ENCODE measurements at regions not wholly inside any gene's neighbourhood (a gene's known extent, or its start where the extent isn't known, plus 50 kb on each side); places are given as distances from the start of the nearest gene placed in this dataset.

GRCh38 chr19:30202060-30202600, 170.1 kb upstream of the ZNF536 start (continued):
- TF ChIP-seq, protein P1, sequence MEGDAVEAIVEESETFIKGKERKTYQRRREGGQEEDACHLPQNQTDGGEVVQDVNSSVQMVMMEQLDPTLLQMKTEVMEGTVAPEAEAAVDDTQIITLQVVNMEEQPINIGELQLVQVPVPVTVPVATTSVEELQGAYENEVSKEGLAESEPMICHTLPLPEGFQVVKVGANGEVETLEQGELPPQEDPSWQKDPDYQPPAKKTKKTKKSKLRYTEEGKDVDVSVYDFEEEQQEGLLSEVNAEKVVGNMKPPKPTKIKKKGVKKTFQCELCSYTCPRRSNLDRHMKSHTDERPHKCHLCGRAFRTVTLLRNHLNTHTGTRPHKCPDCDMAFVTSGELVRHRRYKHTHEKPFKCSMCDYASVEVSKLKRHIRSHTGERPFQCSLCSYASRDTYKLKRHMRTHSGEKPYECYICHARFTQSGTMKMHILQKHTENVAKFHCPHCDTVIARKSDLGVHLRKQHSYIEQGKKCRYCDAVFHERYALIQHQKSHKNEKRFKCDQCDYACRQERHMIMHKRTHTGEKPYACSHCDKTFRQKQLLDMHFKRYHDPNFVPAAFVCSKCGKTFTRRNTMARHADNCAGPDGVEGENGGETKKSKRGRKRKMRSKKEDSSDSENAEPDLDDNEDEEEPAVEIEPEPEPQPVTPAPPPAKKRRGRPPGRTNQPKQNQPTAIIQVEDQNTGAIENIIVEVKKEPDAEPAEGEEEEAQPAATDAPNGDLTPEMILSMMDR (IDR thresholded peaks at IDR 0.05): no peak
- TF ChIP-seq, protein P2, sequence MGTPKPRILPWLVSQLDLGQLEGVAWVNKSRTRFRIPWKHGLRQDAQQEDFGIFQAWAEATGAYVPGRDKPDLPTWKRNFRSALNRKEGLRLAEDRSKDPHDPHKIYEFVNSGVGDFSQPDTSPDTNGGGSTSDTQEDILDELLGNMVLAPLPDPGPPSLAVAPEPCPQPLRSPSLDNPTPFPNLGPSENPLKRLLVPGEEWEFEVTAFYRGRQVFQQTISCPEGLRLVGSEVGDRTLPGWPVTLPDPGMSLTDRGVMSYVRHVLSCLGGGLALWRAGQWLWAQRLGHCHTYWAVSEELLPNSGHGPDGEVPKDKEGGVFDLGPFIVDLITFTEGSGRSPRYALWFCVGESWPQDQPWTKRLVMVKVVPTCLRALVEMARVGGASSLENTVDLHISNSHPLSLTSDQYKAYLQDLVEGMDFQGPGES (IDR thresholded peaks at IDR 0.05; ENCODE audit: low read depth, low read length): no peak

DNA sequence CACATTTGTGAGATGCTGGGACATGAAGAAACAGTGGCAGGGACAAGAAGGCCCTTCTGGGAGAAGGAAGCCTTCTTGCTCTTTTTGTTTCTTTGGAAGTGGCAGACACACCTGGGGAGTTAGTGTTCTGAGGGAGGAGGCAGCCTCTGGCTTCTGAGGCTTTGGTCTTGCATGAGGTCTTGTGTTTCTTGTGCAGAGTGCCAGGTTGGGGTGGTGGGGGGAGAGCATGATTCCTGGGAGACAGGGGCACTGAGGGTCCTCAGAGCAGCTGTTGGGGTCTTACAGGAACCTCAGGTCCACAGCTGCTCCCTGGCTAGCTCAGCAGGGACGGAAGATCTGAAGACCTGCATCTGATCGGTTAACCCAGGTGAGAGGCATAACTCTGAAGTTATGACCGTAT, 167.5 kb upstream of the ZNF536 start:
- no peaks in the 10 kb centered on the region for H3K9me2 ChIP-seq
- no peak overlapping the region for H3K4me2 ChIP-seq
- no peak overlapping the region for H3K4me3 ChIP-seq (ENCODE audit: low read depth in 2 of 2, low read length in 1 of 2)
- CTCF ChIA-PET: no interaction called here
- no peak overlapping the region for H2AFZ ChIP-seq (ENCODE audit: low read depth)
- no peaks in the 10 kb centered on the region for H4K20me1 ChIP-seq (ENCODE audit: insufficient read depth)
- POLR2A ChIA-PET: no interaction called here
- 52% methylated on average over 3 of the region's 3 CpGs for WGBS (ENCODE audit: low lambda C conversion rate)
- no peaks in the 10 kb centered on the region; a peak in 1 of 4 replicates for H3K4me1 ChIP-seq (ENCODE audit: control insufficient read depth in 1 of 2, insufficient read depth in 2 of 2, low read depth in 1 of 2, low read length in 1 of 2)
- H3K9me3 ChIP-seq: no peaks in the 10 kb centered on the region
- H3K27ac ChIP-seq (ENCODE audit: low read depth in 2 of 2, low read length in 1 of 2): no peak overlapping the region
- DNase-seq: no peak
- no peaks in the 10 kb centered on the region for H3K36me3 ChIP-seq (replicated peaks in 1 of 2; ENCODE audit: control insufficient read depth in 1 of 2, insufficient read depth in 2 of 2, low read length in 1 of 2)
- no peak overlapping the region for H3K9ac ChIP-seq
- no peaks in the 10 kb centered on the region for H3K27me3 ChIP-seq (ENCODE audit: insufficient read depth)
- H3K79me2 ChIP-seq (ENCODE audit: insufficient read depth): no peaks in the 10 kb centered on the region
- no peaks in the 10 kb centered on the region for H3F3A ChIP-seq (replicated peaks; ENCODE audit: insufficient read depth)
- TF ChIP-seq MXI1 (IDR thresholded peaks at IDR 0.05; ENCODE audit: low read depth, low read length) (no peak), GATA2 (CRISPR knock-in tag; IDR thresholded peaks at IDR 0.05) (no peak), POLR2AphosphoS5 (IDR thresholded peaks at IDR 0.05; ENCODE audit: low read depth, low read length) (no peak), MAX (IDR thresholded peaks at IDR 0.05; ENCODE audit: low read depth) (no peak), TCF12 (IDR thresholded peaks at IDR 0.05) (no peak)
- TF ChIP-seq, protein P3, sequence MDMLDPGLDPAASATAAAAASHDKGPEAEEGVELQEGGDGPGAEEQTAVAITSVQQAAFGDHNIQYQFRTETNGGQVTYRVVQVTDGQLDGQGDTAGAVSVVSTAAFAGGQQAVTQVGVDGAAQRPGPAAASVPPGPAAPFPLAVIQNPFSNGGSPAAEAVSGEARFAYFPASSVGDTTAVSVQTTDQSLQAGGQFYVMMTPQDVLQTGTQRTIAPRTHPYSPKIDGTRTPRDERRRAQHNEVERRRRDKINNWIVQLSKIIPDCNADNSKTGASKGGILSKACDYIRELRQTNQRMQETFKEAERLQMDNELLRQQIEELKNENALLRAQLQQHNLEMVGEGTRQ (IDR thresholded peaks at IDR 0.05; ENCODE audit: borderline replicate concordance, low read depth, low read length): no peak

GRCh38 chr19:30206187-30206586, 166.0 kb upstream of the ZNF536 start:
- H4K20me1 ChIP-seq (ENCODE audit: insufficient read depth): no peaks in the 10 kb centered on the region
- no peak for DNase-seq
- H3K4me2 ChIP-seq: no peak overlapping the region
- H3K9me3 ChIP-seq: no peaks in the 10 kb centered on the region
- ChIA-PET CTCF (interaction anchor here (0.6 to 1.1 kb wide), 2 partner anchors 10 to 20 kb away, joined by 3 read pairs; no protein-coding TSS in a partner anchor), POLR2A (no interaction called here)
- H3F3A ChIP-seq (replicated peaks; ENCODE audit: insufficient read depth): no peaks in the 10 kb centered on the region
- no peaks in the 10 kb centered on the region for H3K27me3 ChIP-seq (ENCODE audit: insufficient read depth)
- no peaks in the 10 kb centered on the region for H3K36me3 ChIP-seq (replicated peaks in 1 of 2; ENCODE audit: control insufficient read depth in 1 of 2, insufficient read depth in 2 of 2, low read length in 1 of 2)
- TF ChIP-seq, protein P4, sequence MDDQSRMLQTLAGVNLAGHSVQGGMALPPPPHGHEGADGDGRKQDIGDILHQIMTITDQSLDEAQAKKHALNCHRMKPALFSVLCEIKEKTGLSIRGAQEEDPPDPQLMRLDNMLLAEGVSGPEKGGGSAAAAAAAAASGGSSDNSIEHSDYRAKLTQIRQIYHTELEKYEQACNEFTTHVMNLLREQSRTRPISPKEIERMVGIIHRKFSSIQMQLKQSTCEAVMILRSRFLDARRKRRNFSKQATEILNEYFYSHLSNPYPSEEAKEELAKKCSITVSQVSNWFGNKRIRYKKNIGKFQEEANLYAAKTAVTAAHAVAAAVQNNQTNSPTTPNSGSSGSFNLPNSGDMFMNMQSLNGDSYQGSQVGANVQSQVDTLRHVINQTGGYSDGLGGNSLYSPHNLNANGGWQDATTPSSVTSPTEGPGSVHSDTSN (IDR thresholded peaks at IDR 0.05): no peak
- TF ChIP-seq RXRA (IDR thresholded peaks at IDR 0.05; ENCODE audit: borderline replicate concordance, low read depth): no peak
- TF ChIP-seq FOSL2 (IDR thresholded peaks at IDR 0.05; ENCODE audit: borderline replicate concordance, low read depth): no peak
- TF ChIP-seq RFX5 (IDR thresholded peaks at IDR 0.05; ENCODE audit: low read length): no peak
- TF ChIP-seq TAF1 (IDR thresholded peaks at IDR 0.05; ENCODE audit: borderline replicate concordance, low read depth, low read length): no peak
- TF ChIP-seq MXI1 (IDR thresholded peaks at IDR 0.05; ENCODE audit: low read depth, low read length): no peak
- TF ChIP-seq GATA2 (CRISPR knock-in tag; IDR thresholded peaks at IDR 0.05): no peak
- TF ChIP-seq EZH2phosphoT487 (IDR thresholded peaks at IDR 0.05; ENCODE audit: borderline replicate concordance, low read depth): no peak
- TF ChIP-seq FOXJ3 (CRISPR knock-in tag; IDR thresholded peaks at IDR 0.05): no peak
- TF ChIP-seq NRF1 (IDR thresholded peaks at IDR 0.05; ENCODE audit: low read depth, low read length): no peak
- no peak for TF ChIP-seq MAX (IDR thresholded peaks at IDR 0.05; ENCODE audit: low read depth)
- TF ChIP-seq MEF2A (IDR thresholded peaks at IDR 0.05; ENCODE audit: borderline replicate concordance, low read depth): no peak
- no peak for TF ChIP-seq GABPA (IDR thresholded peaks at IDR 0.05; ENCODE audit: low read depth)
- TF ChIP-seq YY1 (IDR thresholded peaks at IDR 0.05; ENCODE audit: low read depth): no peak
- no peak for TF ChIP-seq SIN3A (IDR thresholded peaks at IDR 0.05; ENCODE audit: borderline replicate concordance, low read depth, low read length)
- TF ChIP-seq RCOR1 (IDR thresholded peaks at IDR 0.05; ENCODE audit: low read length): no peak
- no peak for TF ChIP-seq JUND (IDR thresholded peaks at IDR 0.05)
- H3K9ac ChIP-seq: no peak overlapping the region
- no peak overlapping the region for H3K27ac ChIP-seq (ENCODE audit: low read depth in 2 of 2, low read length in 1 of 2)
- no peaks in the 10 kb centered on the region for H3K9me2 ChIP-seq
- no peak overlapping the region for H2AFZ ChIP-seq (ENCODE audit: low read depth)
- no peaks in the 10 kb centered on the region for H3K79me2 ChIP-seq (ENCODE audit: insufficient read depth)
- H3K4me1 ChIP-seq (ENCODE audit: control insufficient read depth in 1 of 2, insufficient read depth in 2 of 2, low read depth in 1 of 2, low read length in 1 of 2): no peaks in the 10 kb centered on the region; a peak in 1 of 4 replicates
- WGBS (ENCODE audit: low lambda C conversion rate): 43% methylated on average over 6 of the region's 6 CpGs
- H3K4me3 ChIP-seq (ENCODE audit: low read depth in 2 of 2, low read length in 1 of 2): no peak overlapping the region

All from SK-N-SH (cell line).